Coronary artery (tissue), 2 donors: ENCODE measurements at regions not wholly inside any gene's neighbourhood (a gene's known extent, or its start where the extent isn't known, plus 50 kb on each side); places are given as distances from the start of the nearest gene placed in this dataset.
"Not testable (repeated sequence)": the region's sequence is repeated elsewhere in the genome, so short reads cannot be mapped to it uniquely, and the experiment has no call there.

Experiments
- DNase-seq: peaks from one replicate; pipeline ENCODE4 v3.0.0-alpha.2; 2017; ENCODE audit warnings: low spot score
- H3K27ac ChIP-seq, 2 donors: fragments of 200-600 bp; sonication (generic); one replicate each; pipeline ENCODE4 v1.5.1; 2016 to 2019
- H3K4me3 ChIP-seq: fragments of 200-600 bp; sonication (generic); 2 replicates; pipeline ENCODE4 v1.5.1; 2016; ENCODE audit warnings: mild to moderate bottlenecking, moderate library complexity
- TF ChIP-seq, protein P1 (sequence below): fragments of 200-600 bp; sonication (generic); IDR thresholded peaks from one replicate; pipeline ENCODE4 v1.5.1; 2019; ENCODE audit warnings: antibody characterized with exemption

DNA sequence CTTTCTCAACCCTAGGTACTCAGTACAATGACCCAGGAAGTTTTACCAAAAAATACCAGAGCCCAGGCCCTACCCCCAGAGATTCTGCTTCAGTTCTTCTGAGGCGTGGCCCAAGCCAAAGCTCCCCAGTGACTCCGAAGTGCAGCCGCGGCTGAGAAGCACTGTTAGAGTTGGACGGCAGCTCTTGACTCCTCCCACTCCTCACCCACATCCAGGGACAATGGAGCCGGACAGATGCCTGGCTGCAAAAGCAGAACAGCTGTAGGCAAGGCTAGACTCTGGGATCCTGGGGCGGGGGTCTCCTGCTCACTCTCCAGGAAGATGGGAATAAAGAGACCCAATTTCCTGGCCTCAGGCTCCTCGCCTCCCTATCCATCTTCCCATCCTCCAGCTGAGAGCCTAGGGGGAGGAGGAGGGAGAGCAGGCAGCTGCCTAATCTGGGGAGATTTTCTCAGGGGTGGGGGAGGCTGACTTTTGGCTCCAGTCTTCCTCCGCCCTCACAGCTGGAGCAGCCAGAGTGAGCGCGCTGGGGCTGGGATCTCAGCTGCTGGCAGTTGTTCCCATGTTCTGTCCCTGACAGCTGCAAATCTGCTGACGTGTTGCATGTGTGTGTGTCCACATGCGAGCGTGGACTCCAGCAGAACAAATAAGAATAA, 223.8 kb downstream of the OPA1 start:
- TF ChIP-seq, protein P1, sequence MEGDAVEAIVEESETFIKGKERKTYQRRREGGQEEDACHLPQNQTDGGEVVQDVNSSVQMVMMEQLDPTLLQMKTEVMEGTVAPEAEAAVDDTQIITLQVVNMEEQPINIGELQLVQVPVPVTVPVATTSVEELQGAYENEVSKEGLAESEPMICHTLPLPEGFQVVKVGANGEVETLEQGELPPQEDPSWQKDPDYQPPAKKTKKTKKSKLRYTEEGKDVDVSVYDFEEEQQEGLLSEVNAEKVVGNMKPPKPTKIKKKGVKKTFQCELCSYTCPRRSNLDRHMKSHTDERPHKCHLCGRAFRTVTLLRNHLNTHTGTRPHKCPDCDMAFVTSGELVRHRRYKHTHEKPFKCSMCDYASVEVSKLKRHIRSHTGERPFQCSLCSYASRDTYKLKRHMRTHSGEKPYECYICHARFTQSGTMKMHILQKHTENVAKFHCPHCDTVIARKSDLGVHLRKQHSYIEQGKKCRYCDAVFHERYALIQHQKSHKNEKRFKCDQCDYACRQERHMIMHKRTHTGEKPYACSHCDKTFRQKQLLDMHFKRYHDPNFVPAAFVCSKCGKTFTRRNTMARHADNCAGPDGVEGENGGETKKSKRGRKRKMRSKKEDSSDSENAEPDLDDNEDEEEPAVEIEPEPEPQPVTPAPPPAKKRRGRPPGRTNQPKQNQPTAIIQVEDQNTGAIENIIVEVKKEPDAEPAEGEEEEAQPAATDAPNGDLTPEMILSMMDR = no peak
- H3K27ac ChIP-seq = no peak overlapping the region
- DNase-seq = peak; percentile 78
- H3K4me3 ChIP-seq = peak overlapping the region; percentile 43

GRCh38 chr3:193819117-193820010, 226.4 kb downstream of the OPA1 start:
- no peak for DNase-seq
- TF ChIP-seq, protein P1 = no peak
- Histone ChIP-seq H3K27ac (no peak overlapping the region), H3K4me3 (no peak overlapping the region)

DNA sequence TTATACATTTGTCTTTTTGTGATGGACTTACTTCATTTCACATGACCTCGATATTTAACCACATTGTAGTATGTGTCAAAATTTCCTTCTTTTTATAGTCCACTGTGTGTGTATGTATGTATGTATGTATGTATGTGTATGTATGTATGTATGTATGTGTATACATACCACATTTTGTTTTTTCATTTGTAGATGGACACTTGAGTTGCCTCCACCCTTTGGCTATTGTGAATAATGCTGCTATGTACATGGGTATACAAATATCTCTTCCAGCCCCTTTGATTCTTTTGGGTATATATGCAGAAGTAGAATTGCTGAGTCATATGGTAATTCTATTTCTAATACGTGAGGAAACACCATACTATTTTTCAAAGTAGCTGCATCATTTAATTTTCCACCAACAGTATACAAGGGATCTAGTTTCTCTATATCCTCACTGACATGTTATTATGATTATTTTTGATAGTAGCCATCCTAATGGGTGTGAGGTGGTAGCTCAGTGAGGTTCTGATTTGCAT, 228.2 kb downstream of the OPA1 start:
- Histone ChIP-seq H3K4me3 (no peak overlapping the region), H3K27ac (no peak overlapping the region)
- DNase-seq = no peak
- TF ChIP-seq, protein P1 = no peak

GRCh38 chr3:193822492-193823212, 229.6 kb downstream of the OPA1 start:
- TF ChIP-seq, protein P1 = no peak
- Histone ChIP-seq H3K27ac (no peak overlapping the region), H3K4me3 (no peak overlapping the region)
- no peak for DNase-seq

DNA sequence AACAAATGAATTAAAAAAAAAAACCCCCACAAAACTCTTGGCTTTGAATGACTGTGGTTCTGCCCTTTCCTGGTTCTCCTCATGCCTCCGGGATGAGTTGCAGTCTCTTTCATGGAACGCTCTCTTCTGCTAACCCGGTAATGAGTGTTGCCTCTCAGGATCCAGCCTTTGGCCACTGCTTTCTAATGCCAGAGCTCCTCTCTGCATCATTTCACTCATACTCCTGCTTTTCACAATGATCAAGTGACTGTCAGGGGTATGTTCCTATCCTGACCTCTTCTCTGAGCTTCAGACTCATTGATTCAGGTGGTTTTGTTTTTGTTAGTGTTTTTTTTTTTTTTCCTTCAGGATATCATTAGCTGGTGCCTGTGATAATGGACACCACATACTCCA, 230.2 kb downstream of the OPA1 start:
- H3K27ac ChIP-seq, H3K4me3 ChIP-seq, DNase-seq: not testable (repeated sequence)

- TF ChIP-seq, protein P1 = no peak
- no peak for DNase-seq
- Histone ChIP-seq H3K27ac (no peak overlapping the region), H3K4me3 (no peak overlapping the region)
Observed at GRCh38 chr3:193824365-193824764, 231.4 kb downstream of the OPA1 start.

- no peak overlapping the region for H3K4me3 ChIP-seq
- peak; percentile 61 for DNase-seq
- TF ChIP-seq, protein P1 = no peak
- H3K27ac ChIP-seq = no peak overlapping the region
Observed at GRCh38 chr3:193825617-193826016, 232.6 kb downstream of the OPA1 start.
